ENCODE measurements at regions not wholly inside any gene's neighbourhood (a gene's known extent, or its start where the extent isn't known, plus 50 kb on each side); places are given as distances from the start of the nearest gene placed in this dataset.
A peak's percentile ranks its signal among the peaks of the same experiment; 100 is the strongest.

DNA sequence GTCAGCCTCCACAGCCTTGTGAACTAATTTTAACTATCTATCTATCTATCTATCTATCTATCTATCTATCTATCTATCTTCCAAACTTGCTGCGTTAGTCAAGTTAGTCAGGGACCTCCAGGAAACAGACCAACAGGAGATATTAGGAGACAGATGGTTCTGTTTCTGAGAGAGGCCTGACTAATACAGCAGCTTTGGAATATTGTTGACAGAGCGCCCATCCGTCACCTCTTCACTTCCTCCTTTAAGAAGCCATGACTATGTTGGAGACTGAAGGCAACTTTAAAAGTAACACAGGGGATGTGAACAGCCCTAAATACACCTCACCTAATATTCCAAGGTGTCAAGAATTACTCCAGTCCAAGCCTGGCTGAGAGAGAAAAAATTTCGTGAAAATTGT lies 280.9 kb upstream of the IGFBP3 start:
- no peaks in the 10 kb centered on the region for H3K36me3 Mint-ChIP-seq (ENCODE audit: unreplicated experiment)
- no peaks in the 10 kb centered on the region for H3K9me3 Mint-ChIP-seq (ENCODE audit: unreplicated experiment)
- H3K4me3 Mint-ChIP-seq (ENCODE audit: unreplicated experiment): no peak overlapping the region
- TF ChIP-seq, protein P1, sequence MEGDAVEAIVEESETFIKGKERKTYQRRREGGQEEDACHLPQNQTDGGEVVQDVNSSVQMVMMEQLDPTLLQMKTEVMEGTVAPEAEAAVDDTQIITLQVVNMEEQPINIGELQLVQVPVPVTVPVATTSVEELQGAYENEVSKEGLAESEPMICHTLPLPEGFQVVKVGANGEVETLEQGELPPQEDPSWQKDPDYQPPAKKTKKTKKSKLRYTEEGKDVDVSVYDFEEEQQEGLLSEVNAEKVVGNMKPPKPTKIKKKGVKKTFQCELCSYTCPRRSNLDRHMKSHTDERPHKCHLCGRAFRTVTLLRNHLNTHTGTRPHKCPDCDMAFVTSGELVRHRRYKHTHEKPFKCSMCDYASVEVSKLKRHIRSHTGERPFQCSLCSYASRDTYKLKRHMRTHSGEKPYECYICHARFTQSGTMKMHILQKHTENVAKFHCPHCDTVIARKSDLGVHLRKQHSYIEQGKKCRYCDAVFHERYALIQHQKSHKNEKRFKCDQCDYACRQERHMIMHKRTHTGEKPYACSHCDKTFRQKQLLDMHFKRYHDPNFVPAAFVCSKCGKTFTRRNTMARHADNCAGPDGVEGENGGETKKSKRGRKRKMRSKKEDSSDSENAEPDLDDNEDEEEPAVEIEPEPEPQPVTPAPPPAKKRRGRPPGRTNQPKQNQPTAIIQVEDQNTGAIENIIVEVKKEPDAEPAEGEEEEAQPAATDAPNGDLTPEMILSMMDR (IDR thresholded peaks at IDR 0.05): no peak
- H3K27me3 Mint-ChIP-seq (ENCODE audit: unreplicated experiment): no peaks in the 10 kb centered on the region
- H3K27ac Mint-ChIP-seq (ENCODE audit: unreplicated experiment): no peak overlapping the region
- peaks cover 9% of the 10 kb centered on the region for H3K4me1 Mint-ChIP-seq (ENCODE audit: unreplicated experiment)
- DNase-seq (ENCODE audit: extremely low spot score, unreplicated experiment): no peak

DNA sequence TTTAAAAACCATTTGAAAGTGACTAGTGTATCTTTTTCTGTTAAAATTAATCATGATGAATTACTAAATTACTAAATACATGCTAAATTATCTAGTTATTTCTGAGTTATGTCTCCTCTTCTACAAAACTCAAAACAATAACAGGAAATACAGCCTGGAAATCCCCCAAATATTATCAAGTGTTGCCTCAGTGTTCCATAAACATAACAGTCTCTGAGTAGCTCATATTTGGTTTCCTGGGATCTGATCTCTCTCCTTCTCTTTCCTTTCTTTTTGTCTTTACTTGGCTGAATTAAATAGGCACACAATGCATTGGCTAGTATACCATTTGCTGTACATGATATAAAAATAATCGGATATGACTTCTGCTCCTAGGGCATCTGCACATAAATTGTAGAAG lies 277.6 kb upstream of the IGFBP3 start:
- Mint-ChIP-seq H3K4me1 (ENCODE audit: unreplicated experiment) (peaks cover 5% of the 10 kb centered on the region), H3K27me3 (ENCODE audit: unreplicated experiment) (no peaks in the 10 kb centered on the region), H3K27ac (ENCODE audit: unreplicated experiment) (no peak overlapping the region), H3K9me3 (ENCODE audit: unreplicated experiment) (no peaks in the 10 kb centered on the region), H3K4me3 (ENCODE audit: unreplicated experiment) (no peak overlapping the region), H3K36me3 (ENCODE audit: unreplicated experiment) (no peaks in the 10 kb centered on the region)
- TF ChIP-seq, protein P1 (IDR thresholded peaks at IDR 0.05): no peak
- no peak for DNase-seq (ENCODE audit: extremely low spot score, unreplicated experiment)

DNA sequence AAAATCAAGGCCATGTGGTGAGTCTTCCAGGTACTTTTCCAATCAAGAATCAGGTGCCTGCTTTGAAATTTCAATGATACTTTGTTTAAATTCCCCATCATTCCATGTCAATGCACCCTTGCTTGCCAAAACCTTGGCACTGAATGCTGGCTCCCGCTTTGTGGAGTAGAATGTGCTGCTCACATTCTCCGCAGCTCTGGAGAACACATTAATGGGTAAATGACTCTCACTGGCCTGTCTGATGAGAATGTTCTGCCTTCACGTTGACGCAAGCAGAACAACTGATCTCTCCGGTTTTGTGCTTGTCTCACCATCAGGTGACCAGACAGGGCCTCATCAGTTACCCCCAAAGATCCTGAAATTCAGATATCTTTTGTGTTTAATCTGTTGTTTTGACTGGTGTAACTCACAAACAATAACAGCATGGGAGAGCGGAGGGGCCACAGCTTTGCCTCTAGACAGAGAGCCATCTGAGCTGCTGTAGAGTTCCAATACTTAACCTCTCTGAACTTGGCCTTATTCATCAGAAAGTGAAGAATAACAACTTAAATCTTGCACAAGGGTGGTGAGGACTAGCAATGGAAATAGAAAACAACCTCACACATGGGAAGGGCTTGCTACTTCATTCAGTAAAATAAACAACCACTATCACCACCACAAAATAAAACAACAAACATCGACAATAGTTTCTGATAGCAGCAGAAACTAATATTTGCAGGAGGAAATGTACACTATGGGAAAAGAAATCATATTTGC lies 276.9 kb upstream of the IGFBP3 start:
- peaks cover 5% of the 10 kb centered on the region for H3K4me1 Mint-ChIP-seq (ENCODE audit: unreplicated experiment)
- H3K27me3 Mint-ChIP-seq (ENCODE audit: unreplicated experiment): no peaks in the 10 kb centered on the region
- no peaks in the 10 kb centered on the region for H3K36me3 Mint-ChIP-seq (ENCODE audit: unreplicated experiment)
- H3K27ac Mint-ChIP-seq (ENCODE audit: unreplicated experiment): no peak overlapping the region
- TF ChIP-seq, protein P1 (IDR thresholded peaks at IDR 0.05): no peak
- no peaks in the 10 kb centered on the region for H3K9me3 Mint-ChIP-seq (ENCODE audit: unreplicated experiment)
- no peak overlapping the region for H3K4me3 Mint-ChIP-seq (ENCODE audit: unreplicated experiment)
- DNase-seq (ENCODE audit: extremely low spot score, unreplicated experiment): no peak

DNA sequence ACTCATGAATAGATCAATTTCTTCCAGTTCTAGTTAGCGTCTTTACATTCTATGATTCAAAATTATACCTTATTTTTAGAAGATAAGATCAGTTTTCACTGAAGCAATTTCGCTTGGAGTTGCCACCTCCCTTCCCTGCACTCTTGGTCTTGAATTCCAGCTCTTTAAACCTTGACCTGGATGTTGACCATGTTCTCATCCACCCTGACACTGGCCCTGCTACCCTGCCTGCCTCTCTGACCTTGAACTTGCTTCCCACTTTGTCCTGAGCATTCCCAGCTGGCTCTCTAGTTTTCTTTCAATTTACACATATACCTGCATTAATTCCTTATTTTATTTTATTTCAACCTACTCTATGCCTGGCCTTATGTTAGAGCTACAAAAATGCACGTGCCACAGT lies 274.9 kb upstream of the IGFBP3 start:
- Mint-ChIP-seq H3K27me3 (ENCODE audit: unreplicated experiment) (no peaks in the 10 kb centered on the region), H3K4me3 (ENCODE audit: unreplicated experiment) (no peak overlapping the region), H3K27ac (ENCODE audit: unreplicated experiment) (no peak overlapping the region), H3K36me3 (ENCODE audit: unreplicated experiment) (no peaks in the 10 kb centered on the region), H3K9me3 (ENCODE audit: unreplicated experiment) (no peaks in the 10 kb centered on the region), H3K4me1 (ENCODE audit: unreplicated experiment) (peaks cover 11% of the 10 kb centered on the region)
- no peak for DNase-seq (ENCODE audit: extremely low spot score, unreplicated experiment)
- TF ChIP-seq, protein P1 (IDR thresholded peaks at IDR 0.05): no peak

DNA sequence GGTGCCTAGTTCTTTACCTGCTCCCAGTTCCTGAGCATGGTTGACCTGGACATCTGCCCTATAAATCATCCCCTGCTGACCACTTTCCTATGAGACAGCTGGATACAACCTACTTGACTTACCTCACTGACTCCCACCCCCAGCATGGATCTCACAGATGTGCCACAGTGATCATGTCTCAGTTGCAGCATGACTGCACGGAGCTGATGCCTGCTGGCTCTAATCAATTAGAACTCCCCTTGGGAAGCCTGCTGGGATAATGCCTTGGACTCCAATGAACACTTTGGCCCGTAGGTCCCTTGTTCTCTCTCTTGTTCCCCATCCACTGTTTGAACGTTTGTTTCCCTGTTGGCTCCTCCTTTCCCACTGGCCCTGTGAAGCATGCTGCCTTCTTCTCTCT lies 271.2 kb upstream of the IGFBP3 start:
- no peaks in the 10 kb centered on the region for H3K27me3 Mint-ChIP-seq (ENCODE audit: unreplicated experiment)
- H3K9me3 Mint-ChIP-seq (ENCODE audit: unreplicated experiment): no peaks in the 10 kb centered on the region
- peaks cover 5% of the 10 kb centered on the region for H3K4me1 Mint-ChIP-seq (ENCODE audit: unreplicated experiment)
- H3K4me3 Mint-ChIP-seq (ENCODE audit: unreplicated experiment): no peak overlapping the region
- no peaks in the 10 kb centered on the region for H3K36me3 Mint-ChIP-seq (ENCODE audit: unreplicated experiment)
- DNase-seq (ENCODE audit: extremely low spot score, unreplicated experiment): peak; percentile 62
- TF ChIP-seq, protein P1 (IDR thresholded peaks at IDR 0.05): no peak
- H3K27ac Mint-ChIP-seq (ENCODE audit: unreplicated experiment): no peak overlapping the region
